ENCODE measurements at regions not wholly inside any gene's neighbourhood (a gene's known extent, or its start where the extent isn't known, plus 50 kb on each side); places are given as distances from the start of the nearest gene placed in this dataset.
"Not testable (repeated sequence)": the region's sequence is repeated elsewhere in the genome, so short reads cannot be mapped to it uniquely, and the experiment has no call there.

DNA sequence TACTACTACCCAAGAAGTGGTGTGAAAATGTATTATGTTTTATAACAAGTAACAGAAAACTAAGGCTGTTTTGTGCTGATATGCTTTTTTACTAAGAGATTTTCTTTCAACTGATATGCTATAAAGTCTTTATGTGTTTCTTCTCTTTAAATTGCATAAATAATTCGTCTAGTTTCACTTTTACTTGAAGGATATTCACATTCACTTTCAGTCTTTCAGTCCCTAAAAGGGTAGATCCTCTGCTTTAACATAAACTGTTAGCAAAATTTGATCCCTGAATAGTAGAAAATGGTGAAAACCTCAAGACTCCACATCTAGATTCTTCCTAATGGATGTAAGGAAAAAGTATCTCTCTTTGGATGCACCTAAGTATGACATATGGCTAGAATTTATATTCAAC is 69.0 kb upstream of the FST start:
- TF ChIP-seq, protein P1, sequence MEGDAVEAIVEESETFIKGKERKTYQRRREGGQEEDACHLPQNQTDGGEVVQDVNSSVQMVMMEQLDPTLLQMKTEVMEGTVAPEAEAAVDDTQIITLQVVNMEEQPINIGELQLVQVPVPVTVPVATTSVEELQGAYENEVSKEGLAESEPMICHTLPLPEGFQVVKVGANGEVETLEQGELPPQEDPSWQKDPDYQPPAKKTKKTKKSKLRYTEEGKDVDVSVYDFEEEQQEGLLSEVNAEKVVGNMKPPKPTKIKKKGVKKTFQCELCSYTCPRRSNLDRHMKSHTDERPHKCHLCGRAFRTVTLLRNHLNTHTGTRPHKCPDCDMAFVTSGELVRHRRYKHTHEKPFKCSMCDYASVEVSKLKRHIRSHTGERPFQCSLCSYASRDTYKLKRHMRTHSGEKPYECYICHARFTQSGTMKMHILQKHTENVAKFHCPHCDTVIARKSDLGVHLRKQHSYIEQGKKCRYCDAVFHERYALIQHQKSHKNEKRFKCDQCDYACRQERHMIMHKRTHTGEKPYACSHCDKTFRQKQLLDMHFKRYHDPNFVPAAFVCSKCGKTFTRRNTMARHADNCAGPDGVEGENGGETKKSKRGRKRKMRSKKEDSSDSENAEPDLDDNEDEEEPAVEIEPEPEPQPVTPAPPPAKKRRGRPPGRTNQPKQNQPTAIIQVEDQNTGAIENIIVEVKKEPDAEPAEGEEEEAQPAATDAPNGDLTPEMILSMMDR (conservative IDR thresholded peaks at IDR 0.05) = no peak
- TF ChIP-seq ZFX (IDR thresholded peaks at IDR 0.05) = no peak
- no peak overlapping the region for H3K27ac ChIP-seq

DNA sequence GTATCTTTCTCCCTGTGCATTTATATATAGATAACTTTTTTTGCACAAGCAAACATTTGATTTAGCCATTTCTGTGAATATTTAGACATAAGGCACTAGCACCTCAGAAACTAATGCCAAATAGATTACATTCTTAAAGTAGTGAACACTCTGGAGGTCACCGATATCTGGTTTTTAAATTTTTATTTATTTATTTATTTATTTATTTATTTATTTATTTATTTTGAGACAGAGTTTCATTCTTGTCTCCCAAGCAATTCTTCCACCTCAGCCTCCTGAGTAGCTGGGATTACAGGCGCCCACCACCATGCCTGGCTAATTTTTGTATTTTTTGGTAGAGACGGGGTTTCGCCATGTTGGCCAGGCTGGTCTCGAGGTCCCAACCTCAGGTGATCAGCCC is 67.9 kb upstream of the FST start:
- not testable (repeated sequence) for H3K27ac ChIP-seq

DNA sequence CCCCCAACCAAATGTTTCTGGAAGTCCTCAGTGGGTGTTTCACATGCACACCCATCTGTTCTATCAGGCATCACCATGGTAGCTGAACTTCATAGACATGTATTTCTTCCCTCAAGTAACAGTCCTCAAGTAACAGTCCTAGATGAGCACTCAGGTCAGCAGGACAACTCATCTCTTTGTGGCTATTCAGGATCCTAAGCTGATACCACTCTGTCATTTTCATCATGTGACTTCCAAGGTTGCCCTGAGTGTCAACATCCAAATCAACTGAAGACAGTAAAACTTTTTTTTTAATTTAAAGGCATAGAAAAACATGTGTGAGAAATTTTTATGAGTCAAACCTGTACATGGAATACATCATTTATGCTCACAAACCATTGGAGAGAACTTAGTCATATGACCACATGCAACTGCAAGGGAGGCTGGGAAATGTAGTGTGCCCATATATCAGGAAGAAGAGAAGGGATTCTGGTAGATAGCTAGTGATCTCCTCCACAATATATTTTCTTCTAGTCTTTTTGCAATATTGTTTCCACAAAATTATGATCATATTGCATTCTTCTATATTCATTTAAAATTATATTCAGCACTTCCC is 64.2 kb upstream of the FST start:
- TF ChIP-seq, protein P1 (conservative IDR thresholded peaks at IDR 0.05) = no peak
- no peak for TF ChIP-seq ZFX (IDR thresholded peaks at IDR 0.05)
- H3K27ac ChIP-seq = no peak overlapping the region

DNA sequence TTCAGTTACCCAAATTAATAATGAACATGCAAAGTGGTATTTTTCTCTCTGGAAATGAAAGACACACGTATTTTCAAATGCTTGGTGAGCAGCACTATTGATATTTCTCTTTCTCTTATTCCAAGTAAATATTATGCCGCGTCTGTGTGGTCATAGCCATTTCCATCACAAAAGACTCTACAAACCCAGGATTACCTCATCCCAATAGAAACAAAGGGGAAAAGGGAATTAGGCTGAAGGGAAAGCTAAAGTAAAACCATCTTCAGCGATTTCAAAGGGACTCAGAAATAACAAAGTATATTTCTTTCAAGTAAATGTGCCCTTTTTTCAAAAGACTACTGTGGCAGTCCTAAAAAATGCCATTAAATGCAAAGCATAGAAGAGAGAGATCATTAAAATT is 62.0 kb upstream of the FST start:
- H3K27ac ChIP-seq = no peak overlapping the region

DNA sequence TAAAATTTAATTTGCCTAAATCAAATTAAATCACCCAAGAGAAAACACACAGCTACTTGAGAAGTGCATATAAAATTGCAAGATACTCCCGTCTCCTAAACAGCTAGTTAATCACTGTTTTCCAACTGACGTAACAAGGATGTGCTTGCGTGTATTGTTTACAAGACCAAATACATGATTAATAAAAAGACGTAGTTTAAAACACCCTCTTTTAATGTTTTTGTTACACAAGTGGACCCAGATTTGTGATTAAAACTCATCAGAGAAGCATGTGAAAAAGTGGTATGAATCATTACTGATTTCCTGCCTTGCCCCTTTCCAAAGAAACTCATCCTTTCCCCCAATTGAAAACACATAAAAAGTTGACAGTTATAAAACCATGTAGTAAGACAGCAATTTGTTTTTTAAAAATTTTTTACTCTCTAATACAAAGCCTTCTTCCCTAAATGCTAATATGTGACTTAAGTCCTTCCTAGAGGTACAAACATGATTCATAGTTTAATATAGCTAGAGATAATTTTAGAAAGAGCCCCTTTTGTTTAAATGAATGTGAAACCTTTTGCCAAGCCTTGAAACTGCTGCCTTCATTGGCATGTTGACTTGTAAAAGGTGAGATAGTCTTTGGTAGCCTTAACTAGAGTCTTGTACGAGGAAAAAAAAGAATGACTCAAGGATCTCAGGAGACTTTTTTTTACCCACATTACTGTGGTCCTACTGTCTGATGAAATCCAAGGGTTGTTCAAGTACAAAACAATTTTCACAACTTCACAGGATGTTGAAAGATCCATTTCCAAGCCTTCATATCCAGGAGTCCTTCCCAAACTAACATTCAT is 61.4 kb upstream of the FST start:
- H3K27ac ChIP-seq = no peak overlapping the region
- TF ChIP-seq, protein P1 (conservative IDR thresholded peaks at IDR 0.05) = no peak
- no peak for TF ChIP-seq ZFX (IDR thresholded peaks at IDR 0.05)

More for the DNA sequence above, 62.0 kb upstream of the FST start:
- TF ChIP-seq, protein P1 (conservative IDR thresholded peaks at IDR 0.05) = no peak
- no peak for TF ChIP-seq ZFX (IDR thresholded peaks at IDR 0.05)

DNA sequence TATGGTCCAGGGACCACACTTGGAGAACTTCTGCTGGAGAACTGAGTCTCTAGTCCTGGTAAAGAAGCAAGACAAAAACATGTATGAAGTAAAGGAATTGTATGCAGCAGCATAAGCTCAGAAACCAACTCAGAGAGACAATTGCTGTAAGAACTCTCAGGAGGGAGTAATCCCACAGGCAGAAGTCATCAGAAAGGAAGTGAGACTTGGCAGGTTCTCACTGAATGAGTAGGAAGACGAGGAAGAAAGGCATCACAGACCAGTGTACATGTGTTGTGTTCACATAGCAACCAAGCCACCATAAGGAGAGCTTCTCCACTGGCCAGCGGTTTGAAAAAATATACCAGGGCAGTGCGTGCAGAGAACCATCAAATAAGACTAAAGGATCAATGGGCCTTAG is 57.9 kb upstream of the FST start:
- no peak overlapping the region for H3K27ac ChIP-seq

DNA sequence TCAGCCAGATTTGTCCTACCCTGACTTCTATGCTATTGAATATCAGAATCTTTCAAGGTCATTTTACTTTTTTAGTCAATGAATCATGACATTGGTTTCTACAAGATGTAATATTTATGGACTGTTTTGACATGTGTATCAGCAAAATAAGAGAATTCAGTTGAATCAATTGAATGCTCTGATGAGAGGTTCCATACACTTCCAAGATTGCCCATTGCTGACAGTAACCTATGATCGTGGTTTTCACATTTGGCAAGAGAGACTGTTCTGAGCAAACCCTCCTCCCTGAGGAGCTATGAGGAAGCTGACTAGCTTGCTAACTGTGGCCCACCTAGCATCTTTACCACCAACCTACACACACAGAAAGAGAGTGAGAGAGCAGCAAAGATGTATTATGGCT is 56.7 kb upstream of the FST start:
- H3K27ac ChIP-seq = no peak overlapping the region
- TF ChIP-seq, protein P1 (conservative IDR thresholded peaks at IDR 0.05) = no peak
- no peak for TF ChIP-seq ZFX (IDR thresholded peaks at IDR 0.05)

More for the DNA sequence above, 57.9 kb upstream of the FST start:
- no peak for TF ChIP-seq ZFX (IDR thresholded peaks at IDR 0.05)
- TF ChIP-seq, protein P1 (conservative IDR thresholded peaks at IDR 0.05) = no peak

All from C4-2B (cell line).